GM18909 (cell line): ENCODE measurements at regions not wholly inside any gene's neighbourhood (a gene's known extent, or its start where the extent isn't known, plus 50 kb on each side); places are given as distances from the start of the nearest gene placed in this dataset.
A peak's percentile ranks its signal among the peaks of the same experiment; 100 is the strongest.
"Not testable (repeated sequence)": the region's sequence is repeated elsewhere in the genome, so short reads cannot be mapped to it uniquely, and the experiment has no call there.

Experiments used
- ATAC-seq: cut with Tn5 transposase; IDR thresholded peaks from one replicate; pipeline ENCODE4 v1.9.1; 2021; ENCODE audit warnings: mild to moderate bottlenecking; ENCODE audit not compliant: unreplicated experiment, poor library complexity

GRCh38 chr4:149870008-149870407, 54.4 kb upstream of the IQCM start:
- ATAC-seq, result no peak

GRCh38 chr4:149881744-149882143, 66.1 kb upstream of the IQCM start:
- no peak for ATAC-seq

- ATAC-seq, result no peak
Observed at GRCh38 chr4:149882251-149882650, 66.6 kb upstream of the IQCM start.

GRCh38 chr4:149884046-149884445, 68.4 kb upstream of the IQCM start:
- ATAC-seq, result no peak

GRCh38 chr4:149884529-149885181, 69.0 kb upstream of the IQCM start:
- peak; percentile 59 for ATAC-seq

- ATAC-seq, result no peak
Observed at GRCh38 chr4:149885896-149886295, 70.3 kb upstream of the IQCM start.

GRCh38 chr4:149886786-149887490, 71.3 kb upstream of the IQCM start:
- no peak for ATAC-seq

GRCh38 chr4:149889991-149890390, 74.3 kb upstream of the IQCM start:
- no peak for ATAC-seq

GRCh38 chr4:149890531-149890930, 74.9 kb upstream of the IQCM start:
- no peak for ATAC-seq

- ATAC-seq, result no peak
Observed at GRCh38 chr4:149891426-149891825, 75.8 kb upstream of the IQCM start.

GRCh38 chr4:149896432-149896831, 80.8 kb upstream of the IQCM start:
- no peak for ATAC-seq

GRCh38 chr4:149897783-149898182, 82.1 kb upstream of the IQCM start:
- no peak for ATAC-seq

GRCh38 chr4:149901128-149901527, 85.5 kb upstream of the IQCM start:
- no peak for ATAC-seq

GRCh38 chr4:149902242-149902641, 86.6 kb upstream of the IQCM start:
- ATAC-seq, result no peak

GRCh38 chr4:149910177-149910576, 94.5 kb upstream of the IQCM start:
- ATAC-seq, result no peak

- no peak for ATAC-seq
Observed at GRCh38 chr4:149910604-149911350, 95.1 kb upstream of the IQCM start.

GRCh38 chr4:149911354-149911753, 95.7 kb upstream of the IQCM start:
- ATAC-seq, result no peak

GRCh38 chr4:149912000-149912399, 96.4 kb upstream of the IQCM start:
- ATAC-seq, result no peak

GRCh38 chr4:149914119-149915115, 98.8 kb upstream of the IQCM start:
- ATAC-seq, result peak; percentile 87

GRCh38 chr4:149915735-149916134, 100.1 kb upstream of the IQCM start:
- not testable (repeated sequence) for ATAC-seq
